ENCODE measurements at regions not wholly inside any gene's neighbourhood (a gene's known extent, or its start where the extent isn't known, plus 50 kb on each side); places are given as distances from the start of the nearest gene placed in this dataset.
"Not testable (repeated sequence)": the region's sequence is repeated elsewhere in the genome, so short reads cannot be mapped to it uniquely, and the experiment has no call there.

DNA sequence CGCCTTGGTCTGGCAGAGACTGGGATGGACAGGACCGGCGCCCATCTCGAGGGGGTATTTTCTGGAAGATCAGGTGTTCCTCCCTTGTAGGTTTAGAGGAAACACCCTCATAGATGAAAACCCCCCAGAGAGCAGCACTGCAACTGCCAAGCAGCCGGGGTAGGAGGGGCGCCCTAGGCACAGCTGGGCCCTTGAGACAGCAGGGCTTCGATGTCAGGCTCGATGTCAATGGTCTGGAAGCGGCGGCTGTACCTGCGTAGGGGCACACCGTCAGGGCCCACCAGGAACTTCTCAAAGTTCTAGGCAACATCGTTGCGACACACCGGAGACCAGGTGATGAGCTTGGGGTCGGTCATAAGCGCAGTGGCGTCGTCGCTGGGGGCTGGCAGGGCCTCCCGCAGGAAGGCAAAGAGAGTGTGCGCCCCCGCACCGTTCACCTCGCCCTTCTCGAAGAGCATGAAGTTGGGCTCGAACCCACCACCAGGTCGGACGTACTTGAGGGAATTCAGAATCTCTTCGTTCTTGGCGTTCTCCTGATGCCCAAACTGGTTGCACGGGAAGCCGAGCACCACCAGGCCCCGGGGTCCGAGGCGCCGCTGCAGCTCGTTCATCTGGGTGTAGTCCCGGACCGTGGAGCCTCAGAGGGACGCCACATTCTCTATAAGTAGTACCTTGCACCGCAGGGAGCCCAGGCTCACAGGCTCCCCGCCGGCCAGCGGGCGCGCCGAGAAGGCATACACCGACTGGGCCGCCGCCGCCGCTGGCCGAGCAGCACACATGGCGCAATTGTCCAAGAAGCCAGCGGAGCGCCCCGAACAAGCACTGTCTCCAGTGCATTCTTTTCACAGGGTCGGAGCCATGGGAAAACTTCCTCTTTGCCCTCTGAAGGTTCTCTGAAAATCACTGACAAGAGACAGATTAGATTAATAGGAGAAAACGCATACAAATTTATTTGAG, 59.0 kb upstream of the ATXN3L start:
- not testable (repeated sequence) for ATAC-seq

DNA sequence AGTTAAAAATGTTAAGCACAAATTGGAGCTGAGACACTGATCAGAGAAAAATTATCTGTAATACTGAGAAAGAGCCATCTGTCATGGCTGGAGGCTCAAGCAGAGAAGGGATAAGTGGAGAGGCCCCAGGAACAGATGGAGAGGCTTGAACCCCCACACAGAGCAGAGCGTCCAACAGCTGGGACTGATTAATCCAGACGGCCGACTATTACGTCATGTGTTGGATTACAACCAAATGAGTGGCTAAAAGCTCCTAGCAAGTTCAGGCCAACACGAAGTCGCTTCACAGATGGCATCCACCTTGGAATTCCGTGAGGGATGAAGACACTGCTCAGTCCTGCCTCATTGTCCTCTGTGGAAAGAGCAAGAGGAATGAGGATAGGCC, 57.7 kb upstream of the ATXN3L start:
- SMC1A ChIA-PET (ENCODE audit: uncharacterized antibody, unreplicated experiment): interaction anchor here (1.1 kb wide), 1 partner anchor 183 kb away, joined by 3 read pairs; no protein-coding TSS in a partner anchor
- RAD21 ChIA-PET (ENCODE audit: unreplicated experiment): no interaction called here
- Histone ChIP-seq H3K79me2 (ENCODE audit: control insufficient read depth, insufficient read depth, low read length) (no peaks in the 10 kb centered on the region), H3K9ac (ENCODE audit: control insufficient read depth, insufficient read depth, low read length) (no peak overlapping the region), H3K4me3 (no peak overlapping the region), H2AFZ (ENCODE audit: control insufficient read depth, low read depth, low read length) (no peak overlapping the region), H3K27me3 (replicated peaks in 1 of 2; ENCODE audit: control insufficient read depth in 2 of 2, insufficient read depth in 2 of 2, low read length in 1 of 2) (no peaks in the 10 kb centered on the region), H3K4me2 (ENCODE audit: control insufficient read depth, insufficient read depth) (no peak overlapping the region), H3K4me1 (ENCODE audit: control insufficient read depth, insufficient read depth, low read length) (no peaks in the 10 kb centered on the region; the same call in 1 of the 2 replicates), H3K36me3 (ENCODE audit: control insufficient read depth in 2 of 2, insufficient read depth in 2 of 2, low read length in 1 of 2) (no peaks in the 10 kb centered on the region), H3K9me3 (replicated peaks; ENCODE audit: control insufficient read depth, insufficient read depth, low read length) (no peaks in the 10 kb centered on the region), H4K20me1 (ENCODE audit: control insufficient read depth, insufficient read depth) (no peaks in the 10 kb centered on the region), H3K27ac (ENCODE audit: control insufficient read depth, insufficient read depth) (no peak overlapping the region)
- ATAC-seq (no peak), FAIRE-seq (no peak), DNase-seq (ENCODE audit: low read depth, low spot score) (no peak)
- WGBS (ENCODE audit: insufficient coverage, insufficient replicate concordance, low lambda C conversion rate, missing lambda C conversion rate): 75% methylated on average over 7 of the region's 7 CpGs
- intact Hi-C loops (cut with micrococcal nuclease; ENCODE audit: unreplicated experiment) (loop anchor here (10.0 kb wide), 1 partner anchor 433 kb away; no protein-coding TSS in a partner anchor), in situ Hi-C loops (cut with MboI) (no loop called here)
- BruUV-seq (replicated peaks): no TSS peak
- POLR2A ChIA-PET: no interaction called here
- CTCF ChIA-PET: no interaction called here
- TF ChIP-seq BCL11A (IDR thresholded peaks at IDR 0.05; ENCODE audit: low read depth, low read length) (no peak), STAT1 (conservative IDR thresholded peaks at IDR 0.05) (no peak), TAF1 (IDR thresholded peaks at IDR 0.05; ENCODE audit: borderline replicate concordance, low read depth, low read length) (no peak), FOS (IDR thresholded peaks at IDR 0.05; ENCODE audit: borderline replicate concordance, extremely low read depth, insufficient read length) (no peak), TCF12 (IDR thresholded peaks at IDR 0.05; ENCODE audit: low read depth, low read length) (no peak), SIN3A (IDR thresholded peaks at IDR 0.05; ENCODE audit: low read depth, low read length) (no peak), GABPA (IDR thresholded peaks at IDR 0.05; ENCODE audit: low read depth) (no peak), SREBF2 (IDR thresholded peaks at IDR 0.05; ENCODE audit: low read length) (no peak), BMI1 (IDR thresholded peaks at IDR 0.05; ENCODE audit: borderline replicate concordance) (no peak), BACH1 (IDR thresholded peaks at IDR 0.05; ENCODE audit: borderline replicate concordance) (no peak), TCF7 (IDR thresholded peaks at IDR 0.05; ENCODE audit: borderline replicate concordance) (no peak)
- TF ChIP-seq, protein P1, sequence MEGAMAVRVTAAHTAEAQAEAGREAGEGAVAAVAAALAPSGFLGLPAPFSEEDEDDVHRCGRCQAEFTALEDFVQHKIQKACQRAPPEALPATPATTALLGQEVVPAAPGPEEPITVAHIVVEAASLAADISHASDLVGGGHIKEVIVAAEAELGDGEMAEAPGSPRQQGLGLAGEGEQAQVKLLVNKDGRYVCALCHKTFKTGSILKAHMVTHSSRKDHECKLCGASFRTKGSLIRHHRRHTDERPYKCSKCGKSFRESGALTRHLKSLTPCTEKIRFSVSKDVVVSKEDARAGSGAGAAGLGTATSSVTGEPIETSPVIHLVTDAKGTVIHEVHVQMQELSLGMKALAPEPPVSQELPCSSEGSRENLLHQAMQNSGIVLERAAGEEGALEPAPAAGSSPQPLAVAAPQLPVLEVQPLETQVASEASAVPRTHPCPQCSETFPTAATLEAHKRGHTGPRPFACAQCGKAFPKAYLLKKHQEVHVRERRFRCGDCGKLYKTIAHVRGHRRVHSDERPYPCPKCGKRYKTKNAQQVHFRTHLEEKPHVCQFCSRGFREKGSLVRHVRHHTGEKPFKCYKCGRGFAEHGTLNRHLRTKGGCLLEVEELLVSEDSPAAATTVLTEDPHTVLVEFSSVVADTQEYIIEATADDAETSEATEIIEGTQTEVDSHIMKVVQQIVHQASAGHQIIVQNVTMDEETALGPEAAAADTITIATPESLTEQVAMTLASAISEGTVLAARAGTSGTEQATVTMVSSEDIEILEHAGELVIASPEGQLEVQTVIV (IDR thresholded peaks at IDR 0.05; ENCODE audit: borderline replicate concordance, partially characterized antibody): no peak
- TF ChIP-seq, protein P2, sequence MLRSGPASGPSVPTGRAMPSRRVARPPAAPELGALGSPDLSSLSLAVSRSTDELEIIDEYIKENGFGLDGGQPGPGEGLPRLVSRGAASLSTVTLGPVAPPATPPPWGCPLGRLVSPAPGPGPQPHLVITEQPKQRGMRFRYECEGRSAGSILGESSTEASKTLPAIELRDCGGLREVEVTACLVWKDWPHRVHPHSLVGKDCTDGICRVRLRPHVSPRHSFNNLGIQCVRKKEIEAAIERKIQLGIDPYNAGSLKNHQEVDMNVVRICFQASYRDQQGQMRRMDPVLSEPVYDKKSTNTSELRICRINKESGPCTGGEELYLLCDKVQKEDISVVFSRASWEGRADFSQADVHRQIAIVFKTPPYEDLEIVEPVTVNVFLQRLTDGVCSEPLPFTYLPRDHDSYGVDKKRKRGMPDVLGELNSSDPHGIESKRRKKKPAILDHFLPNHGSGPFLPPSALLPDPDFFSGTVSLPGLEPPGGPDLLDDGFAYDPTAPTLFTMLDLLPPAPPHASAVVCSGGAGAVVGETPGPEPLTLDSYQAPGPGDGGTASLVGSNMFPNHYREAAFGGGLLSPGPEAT (IDR thresholded peaks at IDR 0.05; ENCODE audit: low read depth): no peak

More for the DNA sequence above, 59.0 kb upstream of the ATXN3L start:
- 87% methylated on average over 58 of the region's 60 CpGs for WGBS (ENCODE audit: insufficient coverage, insufficient replicate concordance, low lambda C conversion rate, missing lambda C conversion rate)
- FAIRE-seq; H3K27ac ChIP-seq (ENCODE audit: control insufficient read depth, insufficient read depth); H3K9me3 ChIP-seq (replicated peaks; ENCODE audit: control insufficient read depth, insufficient read depth, low read length); H3K4me1 ChIP-seq (ENCODE audit: control insufficient read depth, insufficient read depth, low read length); CTCF ChIA-PET; H3K79me2 ChIP-seq (ENCODE audit: control insufficient read depth, insufficient read depth, low read length); H3K36me3 ChIP-seq (ENCODE audit: control insufficient read depth in 2 of 2, insufficient read depth in 2 of 2, low read length in 1 of 2); H3K27me3 ChIP-seq (replicated peaks in 1 of 2; ENCODE audit: control insufficient read depth in 2 of 2, insufficient read depth in 2 of 2, low read length in 1 of 2); H2AFZ ChIP-seq (ENCODE audit: control insufficient read depth, low read depth, low read length); BruUV-seq (replicated peaks); POLR2A ChIA-PET; H3K4me2 ChIP-seq (ENCODE audit: control insufficient read depth, insufficient read depth); RAD21 ChIA-PET (ENCODE audit: unreplicated experiment); DNase-seq (ENCODE audit: low read depth, low spot score); H3K9ac ChIP-seq (ENCODE audit: control insufficient read depth, insufficient read depth, low read length); H4K20me1 ChIP-seq (ENCODE audit: control insufficient read depth, insufficient read depth); H3K4me3 ChIP-seq; in situ Hi-C loops (cut with MboI): not testable (repeated sequence)
- SMC1A ChIA-PET (ENCODE audit: uncharacterized antibody, unreplicated experiment): interaction anchor here (1.1 to 1.5 kb wide), 2 partner anchors 184 to 433 kb away, joined by 3 to 7 read pairs; no protein-coding TSS in a partner anchor
- intact Hi-C loops (cut with micrococcal nuclease; ENCODE audit: unreplicated experiment): loop anchor here (10.0 kb wide), 1 partner anchor 434 kb away; no protein-coding TSS in a partner anchor
